Adrenal gland (tissue), 9 donors: ENCODE measurements at regions not wholly inside any gene's neighbourhood (a gene's known extent, or its start where the extent isn't known, plus 50 kb on each side); places are given as distances from the start of the nearest gene placed in this dataset.

Experiments
- DNase-seq, 7 donors: peaks; one replicate each; pipeline ENCODE4 v3.0.0-alpha.2; 2019 to 2020
- H3K27ac ChIP-seq, 5 donors: fragments of 200-600 bp; sonication (generic) in 4 of 5; 1 replicate in 3 of 5; 2 replicates in 2 of 5; pipeline versions ENCODE4 v1.5.1 to v1.8.0; 2016 to 2020; ENCODE audit warnings: mild to moderate bottlenecking in 1 of 5
- H3K27me3 ChIP-seq: fragments of 200-600 bp; 2 replicates; pipeline ENCODE4 v1.8.0; 2021
- H3K36me3 ChIP-seq, 2 donors: fragments of 200-600 bp; replicated peaks in 1 of 2; 1 replicate in 1 of 2; 2 replicates in 1 of 2; pipeline versions ENCODE4 v1.5.1 to v1.8.0; 2018 to 2022
- H3K4me1 ChIP-seq, 2 donors: fragments of 200-600 bp; replicated peaks in 1 of 2; 1 replicate in 1 of 2; 2 replicates in 1 of 2; pipeline versions ENCODE4 v1.5.1 to v1.8.0; 2018 to 2021
- H3K4me3 ChIP-seq, 4 donors: fragments of 200-600 bp; sonication (generic) in 3 of 4; one replicate each; pipeline ENCODE4 v1.5.1; 2016 to 2018
- H3K9me3 ChIP-seq, 3 donors: fragments of 200-600 bp; sonication (generic) in 1 of 3; replicated peaks in 1 of 3; 1 replicate in 2 of 3; 2 replicates in 1 of 3; pipeline versions ENCODE4 v1.5.1 to v1.8.0; 2016 to 2021
- POLR2A ChIP-seq, 2 donors: fragments of 450-650 bp; IDR thresholded peaks; one replicate each; pipeline ENCODE4 v1.6.1; 2017; ENCODE audit warnings: antibody characterized with exemption in 2 of 2, mild to moderate bottlenecking in 2 of 2, moderate library complexity in 1 of 2
- WGBS, 4 donors: extraction: QIAGEN DNeasy Blood & Tissue Kit in 2 of 4; methylation state at CpG; one replicate each; pipeline versions ENCODE4 v1.1.5 to v1.1.7; 2013 to 2017; 5-methylcytosine and 5-hydroxymethylcytosine counted together
- intact Hi-C, 2 donors: fragments of 100-400 bp; cut with DNase I; formaldehyde crosslinking; loops; one replicate each; pipeline versions ENCODE4 v1.14.1 to v1.15.0; 2022 to 2023
- TF ChIP-seq, protein P1 (sequence below), 6 experiments: fragments of 450-650 bp in 4 of 6; fragments of 200-600 bp in 2 of 6; sonication (generic) in 1 of 6; IDR thresholded peaks; 1 replicate in 5 of 6; 2 replicates in 1 of 6; pipeline versions ENCODE4 v1.5.1 to v1.8.0; 2016 to 2021; ENCODE audit warnings: antibody characterized with exemption in 6 of 6, mild to moderate bottlenecking in 2 of 6, moderate library complexity in 1 of 6
- donor health status: healthy with polysubstance abuse.
- donor health status: Bipolar disorder and iron deficiency.
- donor health status: DM: yes; HTN: yes; CAD: no.
- donor health status: DM: no; HTN: no; CAD: no.
- donor health status: DM: no; HTN: no; CAD: no.

DNA sequence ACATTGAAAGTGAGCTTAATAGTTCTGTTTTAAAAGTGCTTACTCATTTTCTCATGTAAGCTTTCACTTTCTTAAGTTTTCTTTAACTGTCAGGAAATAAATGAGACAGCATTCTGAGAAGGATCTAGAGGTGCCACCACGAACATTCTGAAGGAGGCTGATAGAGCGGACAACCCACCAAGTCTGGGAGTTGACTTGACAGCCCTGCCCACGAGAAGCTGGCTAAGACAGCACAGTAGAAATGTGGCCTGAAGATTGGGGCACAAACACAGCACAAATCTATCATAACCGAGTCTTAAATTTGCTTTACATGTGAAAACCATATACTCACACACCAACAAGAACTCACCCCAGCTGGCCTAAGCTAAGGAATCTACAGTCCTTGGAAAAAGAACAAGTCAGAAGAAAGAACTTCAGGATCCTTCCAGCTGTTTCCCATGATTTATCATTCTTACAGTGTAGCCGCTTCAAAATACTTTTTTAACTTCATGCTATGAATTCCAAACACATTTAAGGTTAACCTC is 144.2 kb upstream of the TNFAIP3 start:
- no peak for DNase-seq
- 73 to 88% (median 81%) methylated on average over 5 of the region's 5 CpGs for WGBS, 4 donors
- no peak overlapping the region for H3K27ac ChIP-seq
- no peaks in the 10 kb centered on the region for H3K4me1 ChIP-seq
- TF ChIP-seq, protein P1, sequence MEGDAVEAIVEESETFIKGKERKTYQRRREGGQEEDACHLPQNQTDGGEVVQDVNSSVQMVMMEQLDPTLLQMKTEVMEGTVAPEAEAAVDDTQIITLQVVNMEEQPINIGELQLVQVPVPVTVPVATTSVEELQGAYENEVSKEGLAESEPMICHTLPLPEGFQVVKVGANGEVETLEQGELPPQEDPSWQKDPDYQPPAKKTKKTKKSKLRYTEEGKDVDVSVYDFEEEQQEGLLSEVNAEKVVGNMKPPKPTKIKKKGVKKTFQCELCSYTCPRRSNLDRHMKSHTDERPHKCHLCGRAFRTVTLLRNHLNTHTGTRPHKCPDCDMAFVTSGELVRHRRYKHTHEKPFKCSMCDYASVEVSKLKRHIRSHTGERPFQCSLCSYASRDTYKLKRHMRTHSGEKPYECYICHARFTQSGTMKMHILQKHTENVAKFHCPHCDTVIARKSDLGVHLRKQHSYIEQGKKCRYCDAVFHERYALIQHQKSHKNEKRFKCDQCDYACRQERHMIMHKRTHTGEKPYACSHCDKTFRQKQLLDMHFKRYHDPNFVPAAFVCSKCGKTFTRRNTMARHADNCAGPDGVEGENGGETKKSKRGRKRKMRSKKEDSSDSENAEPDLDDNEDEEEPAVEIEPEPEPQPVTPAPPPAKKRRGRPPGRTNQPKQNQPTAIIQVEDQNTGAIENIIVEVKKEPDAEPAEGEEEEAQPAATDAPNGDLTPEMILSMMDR (IDR thresholded peaks at IDR 0.05), result no peak
- no peak for TF ChIP-seq POLR2A (IDR thresholded peaks at IDR 0.05)
- intact Hi-C loops, result no loop called here
- no peak overlapping the region for H3K4me3 ChIP-seq
- no peaks in the 10 kb centered on the region for H3K27me3 ChIP-seq
- H3K9me3 ChIP-seq, result no peaks in the 10 kb centered on the region
- H3K36me3 ChIP-seq, result no peaks in the 10 kb centered on the region

GRCh38 chr6:137723273-137724017 is 143.6 kb upstream of the TNFAIP3 start:
- H3K4me1 ChIP-seq, result peaks cover 0 to 3% of the 10 kb centered on the region in 2 donors
- no peaks in the 10 kb centered on the region for H3K27me3 ChIP-seq
- intact Hi-C loops, result no loop called here
- TF ChIP-seq, protein P1 (IDR thresholded peaks at IDR 0.05), result no peak
- no peak for TF ChIP-seq POLR2A (IDR thresholded peaks at IDR 0.05)
- no peak for DNase-seq
- 67 to 77% (median 70%) methylated on average over 4 of the region's 4 CpGs for WGBS, 4 donors
- no peaks in the 10 kb centered on the region for H3K36me3 ChIP-seq
- no peak overlapping the region for H3K27ac ChIP-seq
- H3K4me3 ChIP-seq, result no peak overlapping the region
- no peaks in the 10 kb centered on the region for H3K9me3 ChIP-seq

DNA sequence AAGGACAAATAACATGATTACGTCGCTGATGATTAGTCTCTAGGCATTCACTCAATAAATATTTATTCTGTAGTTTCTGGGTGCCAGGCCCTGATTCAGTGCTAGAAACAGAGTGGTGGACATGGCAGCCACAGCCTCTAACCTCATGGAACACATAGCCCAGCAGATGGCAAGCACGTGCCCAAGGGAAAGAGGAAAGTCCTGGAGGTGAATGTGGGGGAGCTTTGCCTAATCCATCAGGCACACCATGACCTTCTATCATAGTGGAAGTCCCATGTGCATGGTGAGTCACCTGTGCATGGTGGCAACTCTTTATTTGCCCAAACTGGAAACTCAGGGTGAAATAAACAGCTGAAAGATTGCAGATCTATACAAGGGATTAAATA is 143.0 kb upstream of the TNFAIP3 start:
- 74 to 86% (median 78%) methylated on average over 3 of the region's 3 CpGs for WGBS, 4 donors
- H3K27me3 ChIP-seq, result no peaks in the 10 kb centered on the region
- TF ChIP-seq, protein P1 (IDR thresholded peaks at IDR 0.05), result no peak
- no peak for TF ChIP-seq POLR2A (IDR thresholded peaks at IDR 0.05)
- DNase-seq, result peak in 2 of 7 donors; percentile 26 to 34
- no peak overlapping the region for H3K4me3 ChIP-seq
- peaks cover 0 to 9% of the 10 kb centered on the region in 2 donors for H3K4me1 ChIP-seq
- H3K36me3 ChIP-seq, result no peaks in the 10 kb centered on the region
- H3K9me3 ChIP-seq, result no peaks in the 10 kb centered on the region
- intact Hi-C loops, result no loop called here
- peak overlapping the region in 1 of 5 donors; percentile 1 for H3K27ac ChIP-seq

- Histone ChIP-seq H3K27ac (peak overlapping the region in 2 of 5 donors; percentile 1 to 68), H3K4me3 (no peak overlapping the region), H3K4me1 (peaks cover 0 to 11% of the 10 kb centered on the region in 2 donors), H3K36me3 (no peaks in the 10 kb centered on the region), H3K9me3 (no peaks in the 10 kb centered on the region), H3K27me3 (no peaks in the 10 kb centered on the region)
- 80 to 84% (median 81%) methylated on average over 10 of the region's 10 CpGs for whole genome bisulfite sequencing, 4 donors
- intact Hi-C loops, result no loop called here
- TF ChIP-seq, protein P1 (IDR thresholded peaks at IDR 0.05), result no peak
- TF ChIP-seq POLR2A (IDR thresholded peaks at IDR 0.05), result no peak
- DNase-seq, result peak; percentile 47 to 79 (median 62)
Observed at GRCh38 chr6:137724495-137725211, 142.4 kb upstream of the TNFAIP3 start.
